Left lobe of liver (tissue), 2 donors: ENCODE measurements at regions not wholly inside any gene's neighbourhood (a gene's known extent, or its start where the extent isn't known, plus 50 kb on each side); places are given as distances from the start of the nearest gene placed in this dataset.

Experiments used
- ATAC-seq: fragments of 200-7000 bp; cut with Tn5 transposase; one replicate; pipeline ENCODE4 v1.9.1; 2020; ENCODE audit warnings: mild to moderate bottlenecking, moderate library complexity
- DNase-seq: peaks from one replicate; pipeline ENCODE4 v3.0.0-alpha.2; 2020; ENCODE audit warnings: low spot score
- donor health status: DM: no; HTN: no; CAD: no; lungs with moderate emphysema.
- donor health status: DM: no; HTN: yes; CAD: no.

DNA sequence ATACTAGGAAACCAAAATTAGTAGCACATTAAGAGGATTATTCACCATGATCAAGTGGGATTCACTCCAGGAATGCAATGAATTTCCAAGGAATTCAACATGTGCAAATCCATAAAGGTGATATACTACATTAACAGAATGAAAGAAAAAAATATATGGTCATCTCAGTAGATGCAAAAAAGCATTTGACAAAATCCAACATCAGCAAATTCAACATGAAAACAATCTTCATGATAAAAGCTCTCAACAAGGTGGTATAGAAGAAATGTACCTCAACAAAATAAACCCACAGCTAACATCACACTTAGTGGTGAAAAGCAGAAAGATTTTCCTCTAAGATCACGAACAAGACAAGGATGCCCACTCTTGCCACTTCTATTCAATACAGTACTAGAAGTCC is 74.4 kb upstream of the PDE10A start:
- DNase-seq (no peak), ATAC-seq (no peak)

DNA sequence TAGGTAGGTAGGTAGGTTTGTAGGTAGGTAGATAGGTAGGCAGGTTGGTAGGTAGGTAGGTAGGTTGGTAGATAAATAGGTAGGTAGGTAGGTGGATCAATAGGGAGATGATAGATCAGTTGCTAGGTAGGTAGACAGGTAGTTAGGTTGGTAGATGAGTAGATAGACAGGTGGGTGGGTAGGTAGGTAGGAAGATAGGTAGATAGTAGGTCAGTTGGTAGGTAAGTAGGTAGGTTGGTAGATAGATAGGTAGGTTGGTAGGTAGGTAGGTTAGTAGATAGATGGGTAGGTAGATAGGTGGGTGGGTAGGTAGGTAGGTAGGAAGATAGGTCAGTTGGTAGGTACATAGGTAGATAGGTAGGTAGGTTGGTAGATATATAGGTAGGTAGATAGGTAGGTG is 72.0 kb upstream of the PDE10A start:
- ATAC-seq = no peak
- DNase-seq = no peak

DNA sequence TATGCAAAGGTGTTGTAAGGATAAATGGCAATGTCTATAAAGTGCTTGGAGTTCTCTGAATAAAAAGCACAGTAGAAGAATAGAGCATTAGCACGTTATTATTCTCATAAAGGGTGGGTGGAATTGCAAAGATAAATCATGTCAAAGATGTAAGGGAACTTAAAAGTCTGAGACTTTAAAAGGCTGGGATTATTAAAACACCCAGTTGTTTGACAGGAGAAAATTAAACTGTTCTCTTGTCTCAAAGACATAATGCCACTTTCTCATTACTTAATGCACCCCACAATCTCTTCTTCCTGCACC is 70.4 kb upstream of the PDE10A start:
- DNase-seq = no peak
- ATAC-seq = no peak

DNA sequence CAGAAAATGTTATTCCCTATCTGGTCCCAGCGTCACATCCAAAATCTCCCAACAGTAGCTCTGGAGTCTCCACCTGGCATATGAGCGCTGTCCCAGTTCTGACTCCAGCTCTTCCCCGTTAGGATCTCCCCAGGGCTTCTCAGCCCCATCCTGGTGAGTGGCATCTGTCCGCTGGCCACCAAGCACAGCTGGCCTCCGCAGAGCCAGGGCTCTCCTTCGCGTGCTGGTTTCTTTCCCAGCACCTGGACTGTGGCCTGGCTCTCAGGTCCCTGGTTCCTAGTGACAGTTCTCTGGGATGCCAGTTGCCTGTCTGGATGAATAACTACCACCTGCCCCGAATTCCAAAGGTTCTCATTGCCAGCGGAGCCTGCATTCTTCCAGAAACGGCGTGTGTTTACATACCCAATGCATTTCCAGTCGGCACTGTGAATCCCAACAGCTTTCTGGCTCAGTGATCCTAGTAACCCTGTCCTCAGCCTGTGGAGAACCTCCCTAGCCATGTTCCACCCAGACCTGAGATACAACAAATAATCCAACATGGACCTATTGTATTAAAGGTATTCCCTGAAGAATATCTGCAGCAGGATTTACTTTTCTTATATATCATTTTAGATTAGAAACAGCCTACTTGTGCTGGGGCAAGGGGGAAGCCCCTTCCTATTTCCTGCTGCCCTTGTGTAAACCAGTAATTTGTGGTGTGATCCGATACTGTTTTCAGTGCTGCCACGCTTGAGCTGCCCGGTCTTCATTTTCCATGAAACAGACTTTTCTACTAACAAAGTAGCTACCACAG is 69.9 kb upstream of the PDE10A start:
- DNase-seq (no peak), ATAC-seq (no peak)

DNA sequence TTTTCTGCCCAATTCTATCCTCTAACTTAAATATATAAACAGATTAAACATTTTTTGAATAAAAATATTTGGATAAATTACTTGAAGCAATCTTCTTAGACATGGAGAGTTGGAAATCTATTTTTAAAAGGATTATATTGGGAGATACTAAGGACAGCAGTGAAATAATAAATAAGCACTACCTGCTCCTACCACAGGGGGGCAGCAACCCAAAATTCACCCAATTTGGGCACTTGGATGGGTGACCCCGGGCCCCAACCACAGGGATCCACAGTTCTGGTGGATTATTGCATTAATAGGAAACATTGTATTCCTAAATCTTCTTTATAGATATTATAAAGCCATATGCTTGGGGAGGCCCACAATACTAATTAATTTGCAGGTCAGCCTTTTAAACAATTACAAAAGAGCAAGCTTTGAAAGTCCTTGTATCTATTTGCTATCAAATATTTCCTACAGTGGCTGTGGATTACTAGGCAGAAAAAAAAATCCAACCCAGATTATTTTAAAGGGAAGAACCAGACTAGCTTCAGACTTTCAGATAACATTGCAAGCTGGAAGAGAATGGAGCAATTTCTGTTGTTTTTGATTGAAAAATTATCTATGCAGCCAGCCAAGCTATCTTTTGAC is 66.4 kb upstream of the PDE10A start:
- DNase-seq (peak; percentile 60), ATAC-seq (peak; percentile 95)

DNA sequence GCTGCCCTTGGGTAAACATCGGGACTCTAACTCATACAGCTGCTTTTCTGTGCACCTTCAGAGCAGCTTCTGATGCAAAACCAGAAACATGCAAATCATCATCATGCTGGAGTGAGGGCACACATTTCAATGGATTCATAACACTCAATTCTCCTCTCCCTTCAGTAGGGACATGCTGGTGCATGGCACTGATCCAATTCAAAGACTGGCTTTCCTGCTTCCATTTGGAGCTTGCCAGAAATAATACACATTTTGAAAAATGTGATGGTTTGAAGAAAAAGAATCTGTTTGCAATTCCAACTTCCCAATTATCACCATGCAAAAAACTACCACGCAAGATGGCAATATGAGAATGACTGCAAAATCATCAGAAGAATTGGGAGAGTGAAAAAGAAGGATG is 65.2 kb upstream of the PDE10A start:
- DNase-seq = no peak
- no peak for ATAC-seq

DNA sequence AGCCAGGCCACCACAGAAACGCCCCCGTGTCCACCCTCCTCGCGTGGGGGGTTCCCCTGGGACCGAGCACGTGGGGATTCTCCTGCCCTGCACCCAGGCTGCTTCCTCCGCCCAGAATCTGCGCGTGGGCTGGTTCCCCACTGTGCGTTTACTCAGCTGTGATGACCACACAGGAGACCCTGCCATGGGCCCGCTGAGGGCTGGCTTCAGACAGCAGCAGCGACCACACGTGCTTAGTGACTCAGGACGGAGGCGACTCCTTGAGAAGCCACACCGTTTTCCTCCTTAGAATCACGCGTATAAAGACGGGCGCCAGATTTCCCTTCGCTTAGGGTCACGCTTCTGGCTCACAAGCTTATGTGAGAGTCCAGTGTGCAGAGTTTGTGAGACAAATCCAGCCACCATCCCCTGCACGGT is 63.9 kb upstream of the PDE10A start:
- no peak for DNase-seq

DNA sequence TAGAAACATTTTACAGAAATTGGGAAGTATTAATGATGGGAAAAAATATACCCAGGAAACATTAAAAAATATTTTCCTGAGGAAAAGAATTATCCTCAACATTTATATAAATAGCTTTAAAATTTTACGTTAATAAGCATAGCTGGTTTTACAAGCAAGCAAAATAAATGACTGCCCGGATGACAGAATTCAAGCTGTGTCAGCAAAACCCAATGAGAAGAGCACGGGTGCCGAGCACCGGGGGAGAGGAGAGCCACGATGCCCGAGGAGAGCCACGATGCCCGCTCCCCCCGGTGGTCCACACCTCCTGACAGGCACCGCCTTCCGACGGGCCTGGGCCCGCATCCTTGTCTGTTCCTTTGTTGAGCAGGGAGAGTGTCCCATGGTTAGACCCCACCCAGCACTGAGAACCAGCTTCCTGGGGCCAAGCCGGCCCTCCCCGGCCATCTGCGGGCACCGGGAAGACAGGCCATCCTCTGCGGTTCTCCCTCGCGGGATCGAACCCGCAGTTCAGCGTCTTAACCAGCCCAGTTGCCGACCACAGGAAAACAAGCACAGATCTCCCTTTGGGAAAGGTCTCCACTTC is 63.3 kb upstream of the PDE10A start:
- DNase-seq (no peak), ATAC-seq (no peak)

More for the DNA sequence above, 63.9 kb upstream of the PDE10A start:
- ATAC-seq = no peak

DNA sequence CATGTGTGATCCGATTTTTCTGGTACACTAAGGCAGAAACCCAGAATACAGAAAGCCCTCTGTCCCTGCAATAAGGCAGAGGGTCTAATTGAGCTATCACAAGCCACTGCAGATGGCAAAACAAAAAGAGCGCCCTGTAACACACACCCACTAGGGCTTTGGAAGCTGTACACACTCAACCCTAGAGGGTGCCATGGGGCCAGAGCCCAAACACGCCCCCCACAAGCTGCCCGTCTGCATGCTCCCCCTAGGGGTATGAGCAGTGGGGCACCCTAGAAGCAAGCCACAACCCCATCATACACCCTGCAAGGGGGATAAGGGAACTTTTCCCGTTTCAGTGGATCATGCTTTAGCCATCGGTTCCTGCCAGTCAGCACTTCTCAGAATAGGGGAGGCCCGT is 62.2 kb upstream of the PDE10A start:
- no peak for ATAC-seq
- no peak for DNase-seq

DNA sequence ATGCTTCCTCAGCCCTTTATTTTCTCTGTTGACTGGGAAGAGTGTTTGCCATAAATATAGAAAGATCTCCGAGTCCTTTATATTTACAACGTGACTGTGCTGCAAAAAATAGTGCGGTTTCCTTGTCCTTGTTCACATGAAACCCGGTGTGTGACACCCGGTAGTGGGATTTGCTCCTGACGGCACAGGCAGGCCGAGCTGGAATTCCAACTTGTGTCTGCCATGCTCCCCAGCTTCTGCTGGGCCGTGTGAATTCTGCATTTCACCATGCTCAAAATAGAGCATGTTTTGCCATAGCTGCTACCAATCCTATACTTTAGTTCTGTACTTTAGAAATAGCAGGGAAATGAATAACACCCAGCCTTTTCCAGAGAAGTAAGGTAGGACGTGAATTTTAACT is 60.3 kb upstream of the PDE10A start:
- DNase-seq (no peak), ATAC-seq (no peak)

DNA sequence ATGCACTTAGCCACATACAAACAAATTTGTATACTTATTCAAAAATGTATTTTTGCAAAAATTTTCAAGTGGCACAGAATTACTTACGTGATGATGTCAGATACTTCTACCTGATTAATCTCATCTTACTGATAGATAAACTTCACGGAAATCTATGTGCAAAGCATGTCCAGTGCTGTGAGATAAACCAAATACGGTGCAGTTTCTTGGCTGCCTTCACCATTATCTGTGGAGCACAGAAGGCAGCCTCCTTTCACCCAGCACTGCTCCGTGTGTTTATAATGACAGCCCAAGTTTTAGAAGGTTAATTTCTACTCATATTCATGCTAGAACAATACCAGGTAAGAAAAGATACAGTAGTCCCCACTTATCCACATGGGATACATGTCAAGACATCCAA is 59.0 kb upstream of the PDE10A start:
- no peak for ATAC-seq

DNA sequence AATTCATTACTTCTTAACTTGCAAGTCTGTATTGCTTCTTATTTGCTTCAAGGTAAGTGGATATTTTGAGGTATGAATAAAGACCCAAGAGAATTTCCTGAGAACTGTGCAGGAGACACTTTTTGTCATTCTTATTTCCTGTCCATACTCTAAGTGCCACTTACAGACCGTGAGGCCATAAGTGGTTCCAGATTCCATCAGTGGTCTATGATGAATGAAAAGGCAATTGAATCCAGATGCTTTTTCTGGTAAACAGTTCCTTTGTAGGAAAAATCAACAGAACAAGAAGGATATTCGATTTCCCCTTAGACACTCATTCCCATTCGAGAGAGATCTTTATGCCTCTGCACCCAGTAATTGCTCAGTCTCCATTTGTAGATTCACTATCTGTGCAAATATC is 58.3 kb upstream of the PDE10A start:
- ATAC-seq (no peak), DNase-seq (no peak)

More for the DNA sequence above, 59.0 kb upstream of the PDE10A start:
- DNase-seq = no peak

DNA sequence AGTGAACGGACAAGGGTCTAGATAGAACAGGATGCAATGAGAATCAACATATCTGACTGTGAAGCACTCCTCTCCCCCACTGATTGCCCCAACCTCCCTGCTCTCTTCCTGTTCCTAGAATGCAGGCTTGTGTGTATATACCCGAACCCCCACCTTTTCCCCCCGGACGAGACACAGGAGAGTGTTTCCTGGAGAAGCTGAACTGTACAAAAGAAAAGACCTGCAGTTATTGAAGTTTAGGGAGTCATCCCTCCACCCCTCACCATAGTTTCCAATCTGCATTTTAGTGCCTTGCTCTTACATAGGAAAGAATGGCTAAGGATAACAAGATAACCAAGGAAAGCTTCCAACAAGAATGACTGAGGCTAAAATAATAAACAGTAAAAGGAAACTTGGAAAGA is 55.5 kb upstream of the PDE10A start:
- ATAC-seq (no peak), DNase-seq (no peak)

DNA sequence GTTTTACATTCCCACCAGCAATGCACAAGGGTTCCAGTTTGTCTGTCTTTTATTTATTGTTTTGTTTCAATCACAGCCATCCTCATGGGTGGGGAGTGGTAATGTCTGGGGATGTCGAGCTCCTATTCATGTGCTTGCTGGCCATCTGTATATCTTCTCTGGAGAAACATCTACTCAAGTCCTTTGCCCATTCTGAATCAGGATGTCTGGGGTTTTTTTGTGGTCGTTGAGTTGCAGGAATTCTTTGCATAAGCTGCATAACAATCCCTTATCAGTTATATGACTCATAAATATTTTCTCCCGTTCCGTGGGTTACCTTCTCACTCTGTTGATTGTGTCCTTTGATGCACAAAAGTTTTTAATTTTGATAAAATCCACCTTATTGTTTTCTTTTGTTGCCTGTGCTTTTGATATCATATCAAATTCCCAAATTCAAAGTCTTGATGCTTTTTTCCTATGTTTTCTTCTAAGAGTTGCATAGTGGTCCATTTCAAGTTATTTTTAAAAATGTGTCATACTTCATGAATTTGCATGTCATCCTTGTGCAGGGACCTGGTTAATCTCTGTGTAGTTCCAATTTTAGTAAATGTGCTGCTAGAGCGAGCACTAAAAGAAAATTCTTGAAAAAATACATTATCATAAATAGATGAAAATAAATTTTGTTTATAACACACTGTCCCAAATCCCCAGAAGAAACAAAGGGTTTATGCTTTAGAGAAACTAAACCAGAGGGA is 54.9 kb upstream of the PDE10A start:
- ATAC-seq (no peak), DNase-seq (no peak)

DNA sequence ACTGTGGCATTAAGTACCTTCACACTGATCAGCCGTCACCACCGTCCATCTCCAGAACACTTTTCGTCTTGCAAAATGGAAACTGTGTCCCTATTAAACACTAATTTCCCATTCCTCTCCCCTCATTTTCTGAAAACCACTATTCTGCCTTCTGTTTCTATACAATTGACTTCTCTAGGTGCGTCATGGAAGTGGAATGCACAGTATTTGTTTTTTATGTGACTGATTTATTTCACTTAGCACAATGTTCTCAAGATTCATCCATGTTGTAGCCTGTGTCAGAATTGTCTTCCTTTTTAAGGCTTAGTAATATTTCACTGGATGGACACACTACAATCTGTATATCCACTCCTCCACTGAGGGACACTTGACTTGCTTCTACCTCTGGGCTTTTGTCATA is 53.8 kb upstream of the PDE10A start:
- DNase-seq (no peak), ATAC-seq (no peak)

DNA sequence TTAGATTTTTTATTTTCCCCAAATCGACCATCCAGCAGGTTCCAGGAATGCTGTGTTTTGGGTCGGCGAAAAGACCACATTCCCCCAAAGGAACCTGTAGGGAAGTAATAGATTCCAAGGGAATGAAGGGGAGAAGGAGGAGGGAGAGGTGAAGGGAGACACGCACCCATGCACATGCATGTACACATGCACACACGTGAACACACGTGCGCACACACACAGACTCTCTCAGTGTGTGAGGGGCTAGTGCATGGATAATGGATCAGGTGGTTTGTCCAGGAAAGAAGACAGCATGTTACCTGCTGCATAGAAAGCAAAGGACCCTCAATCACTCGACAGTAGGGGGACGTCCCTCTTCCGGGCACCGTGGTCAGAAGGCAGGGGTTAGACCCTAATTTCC is 52.4 kb upstream of the PDE10A start:
- ATAC-seq = no peak
- DNase-seq = no peak

DNA sequence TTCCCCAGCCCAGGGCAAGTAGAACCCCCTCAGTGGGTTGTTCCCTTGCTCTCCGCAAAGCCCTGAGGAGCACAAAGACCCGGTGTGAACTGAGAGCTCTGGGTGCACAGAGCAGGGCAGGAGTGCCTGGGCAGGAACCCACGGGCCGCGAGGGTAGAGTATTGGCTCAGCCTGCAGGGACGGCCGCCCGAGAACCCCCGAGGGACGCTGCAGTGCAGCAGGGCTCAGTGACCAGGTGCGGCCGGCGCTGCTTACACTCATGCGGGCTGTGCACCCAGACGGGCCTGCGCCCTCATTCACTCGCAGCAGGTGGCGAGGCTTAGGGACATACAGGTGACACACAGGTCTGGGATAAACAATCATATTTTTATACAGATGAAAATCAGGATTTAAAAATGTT is 51.9 kb upstream of the PDE10A start:
- DNase-seq (no peak), ATAC-seq (no peak)

DNA sequence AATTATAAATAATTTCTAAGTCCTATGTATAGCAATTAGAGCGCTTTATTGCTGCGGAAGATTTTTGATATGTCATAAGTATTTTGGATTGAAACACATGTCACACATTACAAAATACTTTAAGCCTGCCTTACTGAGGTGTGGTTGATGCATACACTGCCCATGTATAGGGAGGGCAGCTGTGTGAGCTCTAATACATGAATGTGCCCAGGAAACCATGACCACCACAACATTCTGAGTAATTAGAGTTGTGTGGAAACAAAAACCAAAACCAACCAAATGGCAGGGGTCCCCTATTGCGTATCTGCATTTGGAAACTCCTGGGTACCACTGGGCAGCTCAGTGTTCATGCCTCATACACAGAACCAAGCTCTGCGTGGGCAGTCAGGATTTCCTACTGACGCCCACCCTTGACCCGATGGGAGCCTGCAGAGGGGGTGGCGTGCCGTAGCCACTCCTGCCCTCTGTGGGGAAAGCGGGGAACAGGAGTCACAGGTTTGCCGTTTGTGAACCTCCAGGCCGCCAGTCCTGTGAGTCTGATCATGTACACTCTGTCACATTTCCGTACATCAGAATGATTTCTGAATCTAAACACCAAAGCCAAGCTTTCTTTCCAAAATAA is 50.9 kb upstream of the PDE10A start:
- no peak for DNase-seq

More for the DNA sequence above, 50.9 kb upstream of the PDE10A start:
- ATAC-seq = no peak
